ENCODE measurements at regions not wholly inside any gene's neighbourhood (a gene's known extent, or its start where the extent isn't known, plus 50 kb on each side); places are given as distances from the start of the nearest gene placed in this dataset.

DNA sequence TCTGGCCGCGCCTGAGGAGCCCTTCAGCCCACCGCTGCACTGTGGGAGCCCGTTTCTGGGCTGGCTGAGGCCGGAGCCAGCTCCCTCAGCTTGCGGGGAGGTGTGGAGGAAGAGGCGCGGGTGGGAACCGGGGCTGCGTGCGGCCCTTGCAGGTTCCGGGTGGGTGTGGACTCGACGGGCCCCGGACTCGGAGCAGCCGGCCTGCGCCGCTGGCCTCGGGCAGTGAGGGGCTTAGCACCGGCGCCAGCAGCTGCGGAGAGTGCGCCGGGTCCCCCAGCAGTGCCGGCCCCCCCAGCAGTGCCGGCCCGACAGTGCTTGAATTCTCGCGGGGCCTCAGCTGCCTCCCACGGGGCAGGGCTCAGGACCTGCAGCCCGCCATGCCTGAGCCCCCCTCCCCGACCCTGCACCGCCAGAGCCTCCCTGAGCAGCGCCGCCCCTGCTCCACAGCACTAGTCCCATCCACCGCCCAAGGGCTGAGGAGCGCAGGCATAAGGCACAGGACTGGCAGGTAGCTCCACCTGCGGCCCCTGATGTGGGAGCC, 534.2 kb downstream of the ZNF804A start:
- Histone ChIP-seq H3K27me3 (ENCODE audit: control insufficient read depth, insufficient read depth, low read length) (no peaks in the 10 kb centered on the region), H3K4me3 (ENCODE audit: low read depth in 2 of 2, low read length in 2 of 2) (no peak overlapping the region), H3K9me3 (ENCODE audit: control insufficient read depth, insufficient read depth, low read depth, low read length) (no peaks in the 10 kb centered on the region), H3K4me1 (ENCODE audit: control insufficient read depth, insufficient read depth, low read length) (no peaks in the 10 kb centered on the region), H3K27ac (ENCODE audit: low read length) (no peak overlapping the region), H3K36me3 (ENCODE audit: control insufficient read depth, insufficient read depth, low read length) (no peaks in the 10 kb centered on the region)
- intact Hi-C loops (cut with micrococcal nuclease; ENCODE audit: unreplicated experiment) = no loop called here
- BruUV-seq (replicated peaks) = no TSS peak
- TF ChIP-seq, protein P1, sequence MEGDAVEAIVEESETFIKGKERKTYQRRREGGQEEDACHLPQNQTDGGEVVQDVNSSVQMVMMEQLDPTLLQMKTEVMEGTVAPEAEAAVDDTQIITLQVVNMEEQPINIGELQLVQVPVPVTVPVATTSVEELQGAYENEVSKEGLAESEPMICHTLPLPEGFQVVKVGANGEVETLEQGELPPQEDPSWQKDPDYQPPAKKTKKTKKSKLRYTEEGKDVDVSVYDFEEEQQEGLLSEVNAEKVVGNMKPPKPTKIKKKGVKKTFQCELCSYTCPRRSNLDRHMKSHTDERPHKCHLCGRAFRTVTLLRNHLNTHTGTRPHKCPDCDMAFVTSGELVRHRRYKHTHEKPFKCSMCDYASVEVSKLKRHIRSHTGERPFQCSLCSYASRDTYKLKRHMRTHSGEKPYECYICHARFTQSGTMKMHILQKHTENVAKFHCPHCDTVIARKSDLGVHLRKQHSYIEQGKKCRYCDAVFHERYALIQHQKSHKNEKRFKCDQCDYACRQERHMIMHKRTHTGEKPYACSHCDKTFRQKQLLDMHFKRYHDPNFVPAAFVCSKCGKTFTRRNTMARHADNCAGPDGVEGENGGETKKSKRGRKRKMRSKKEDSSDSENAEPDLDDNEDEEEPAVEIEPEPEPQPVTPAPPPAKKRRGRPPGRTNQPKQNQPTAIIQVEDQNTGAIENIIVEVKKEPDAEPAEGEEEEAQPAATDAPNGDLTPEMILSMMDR (IDR thresholded peaks at IDR 0.05) = no peak
- TF ChIP-seq, protein P2, sequence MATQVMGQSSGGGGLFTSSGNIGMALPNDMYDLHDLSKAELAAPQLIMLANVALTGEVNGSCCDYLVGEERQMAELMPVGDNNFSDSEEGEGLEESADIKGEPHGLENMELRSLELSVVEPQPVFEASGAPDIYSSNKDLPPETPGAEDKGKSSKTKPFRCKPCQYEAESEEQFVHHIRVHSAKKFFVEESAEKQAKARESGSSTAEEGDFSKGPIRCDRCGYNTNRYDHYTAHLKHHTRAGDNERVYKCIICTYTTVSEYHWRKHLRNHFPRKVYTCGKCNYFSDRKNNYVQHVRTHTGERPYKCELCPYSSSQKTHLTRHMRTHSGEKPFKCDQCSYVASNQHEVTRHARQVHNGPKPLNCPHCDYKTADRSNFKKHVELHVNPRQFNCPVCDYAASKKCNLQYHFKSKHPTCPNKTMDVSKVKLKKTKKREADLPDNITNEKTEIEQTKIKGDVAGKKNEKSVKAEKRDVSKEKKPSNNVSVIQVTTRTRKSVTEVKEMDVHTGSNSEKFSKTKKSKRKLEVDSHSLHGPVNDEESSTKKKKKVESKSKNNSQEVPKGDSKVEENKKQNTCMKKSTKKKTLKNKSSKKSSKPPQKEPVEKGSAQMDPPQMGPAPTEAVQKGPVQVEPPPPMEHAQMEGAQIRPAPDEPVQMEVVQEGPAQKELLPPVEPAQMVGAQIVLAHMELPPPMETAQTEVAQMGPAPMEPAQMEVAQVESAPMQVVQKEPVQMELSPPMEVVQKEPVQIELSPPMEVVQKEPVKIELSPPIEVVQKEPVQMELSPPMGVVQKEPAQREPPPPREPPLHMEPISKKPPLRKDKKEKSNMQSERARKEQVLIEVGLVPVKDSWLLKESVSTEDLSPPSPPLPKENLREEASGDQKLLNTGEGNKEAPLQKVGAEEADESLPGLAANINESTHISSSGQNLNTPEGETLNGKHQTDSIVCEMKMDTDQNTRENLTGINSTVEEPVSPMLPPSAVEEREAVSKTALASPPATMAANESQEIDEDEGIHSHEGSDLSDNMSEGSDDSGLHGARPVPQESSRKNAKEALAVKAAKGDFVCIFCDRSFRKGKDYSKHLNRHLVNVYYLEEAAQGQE (IDR thresholded peaks at IDR 0.05; ENCODE audit: insufficient read depth in 1 of 2, low read depth in 2 of 2, low read length in 1 of 2) = no peak
- no peak for TF ChIP-seq POLR2AphosphoS5 (IDR thresholded peaks at IDR 0.05; ENCODE audit: low read depth, low read length)
- no peak for TF ChIP-seq SIN3A (IDR thresholded peaks at IDR 0.05; ENCODE audit: borderline replicate concordance, insufficient read depth, low read depth, low read length)
- TF ChIP-seq TCF7L2 (IDR thresholded peaks at IDR 0.05; ENCODE audit: low read depth, low read length) = no peak
- in situ Hi-C loops (cut with HindIII; ENCODE audit: low pct_unique_long_range_greater_than_20kb, low sequenced_read_pairs) = no loop called here
- ATAC-seq (no peak), DNase-seq (ENCODE audit: low read depth, low spot score) (no peak)
- CTCF ChIA-PET = no interaction called here
- POLR2A ChIA-PET = no interaction called here

DNA sequence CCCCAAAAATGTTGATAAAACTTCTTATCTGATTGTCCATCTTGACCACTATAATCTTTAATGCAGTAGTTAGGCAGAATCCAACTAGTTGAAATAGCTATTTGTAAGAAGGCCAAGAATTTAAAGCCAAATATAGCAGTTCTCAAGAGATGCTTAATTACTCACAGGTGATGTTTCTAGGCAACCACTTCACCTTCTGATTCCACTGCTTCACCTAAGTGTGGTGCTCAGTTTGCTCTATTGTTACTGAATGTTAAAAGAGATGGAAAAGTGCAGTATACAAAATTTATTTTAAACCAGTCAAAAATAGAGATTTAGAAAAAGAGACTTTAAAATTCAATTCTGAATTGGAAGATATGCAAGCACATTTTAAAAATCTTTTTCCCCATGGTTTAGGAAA, 539.4 kb downstream of the ZNF804A start:
- no peak for TF ChIP-seq POLR2AphosphoS5 (IDR thresholded peaks at IDR 0.05; ENCODE audit: low read depth, low read length)
- no peak for TF ChIP-seq TCF7L2 (IDR thresholded peaks at IDR 0.05; ENCODE audit: low read depth, low read length)
- no peak for TF ChIP-seq SIN3A (IDR thresholded peaks at IDR 0.05; ENCODE audit: borderline replicate concordance, insufficient read depth, low read depth, low read length)
- TF ChIP-seq, protein P1 (IDR thresholded peaks at IDR 0.05) = no peak
- TF ChIP-seq, protein P2 (IDR thresholded peaks at IDR 0.05; ENCODE audit: insufficient read depth in 1 of 2, low read depth in 2 of 2, low read length in 1 of 2) = no peak
- H3K36me3 ChIP-seq (ENCODE audit: control insufficient read depth, insufficient read depth, low read length) = no peaks in the 10 kb centered on the region
- H3K27ac ChIP-seq (ENCODE audit: low read length) = no peak overlapping the region
- no TSS peak for BruUV-seq (replicated peaks)
- intact Hi-C loops (cut with micrococcal nuclease; ENCODE audit: unreplicated experiment) = no loop called here
- CTCF ChIA-PET = no interaction called here
- no peak overlapping the region for H3K4me3 ChIP-seq (ENCODE audit: low read depth in 2 of 2, low read length in 2 of 2)
- ATAC-seq = no peak
- no peaks in the 10 kb centered on the region for H3K9me3 ChIP-seq (ENCODE audit: control insufficient read depth, insufficient read depth, low read depth, low read length)
- no peak for DNase-seq (ENCODE audit: low read depth, low spot score)
- H3K27me3 ChIP-seq (ENCODE audit: control insufficient read depth, insufficient read depth, low read length) = no peaks in the 10 kb centered on the region
- H3K4me1 ChIP-seq (ENCODE audit: control insufficient read depth, insufficient read depth, low read length) = no peaks in the 10 kb centered on the region
- POLR2A ChIA-PET = no interaction called here
- in situ Hi-C loops (cut with HindIII; ENCODE audit: low pct_unique_long_range_greater_than_20kb, low sequenced_read_pairs) = no loop called here

Measured in Panc1 (cell line).